ENCODE measurements at regions not wholly inside any gene's neighbourhood (a gene's known extent, or its start where the extent isn't known, plus 50 kb on each side); places are given as distances from the start of the nearest gene placed in this dataset.

DNA sequence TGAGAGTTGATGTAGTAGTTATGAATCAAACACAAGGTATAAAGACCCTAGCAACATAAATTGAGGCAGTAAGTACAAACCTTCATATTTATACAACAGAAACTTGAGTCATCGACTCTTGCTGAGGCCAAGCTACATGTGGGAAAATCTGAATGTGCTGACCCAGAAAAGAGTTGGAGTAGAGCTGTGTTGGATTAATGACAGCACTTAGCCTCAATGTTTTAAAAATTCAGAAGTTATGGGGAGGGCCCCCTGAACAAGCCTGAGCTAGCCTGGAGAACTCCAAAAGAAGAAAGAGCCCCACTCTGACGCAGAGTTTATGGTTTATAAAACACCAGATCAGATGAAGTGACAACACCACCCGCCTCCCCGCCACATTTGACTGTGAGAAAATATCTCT, 100.0 kb downstream of the DUSP6 start:
- TF ChIP-seq, protein P1, sequence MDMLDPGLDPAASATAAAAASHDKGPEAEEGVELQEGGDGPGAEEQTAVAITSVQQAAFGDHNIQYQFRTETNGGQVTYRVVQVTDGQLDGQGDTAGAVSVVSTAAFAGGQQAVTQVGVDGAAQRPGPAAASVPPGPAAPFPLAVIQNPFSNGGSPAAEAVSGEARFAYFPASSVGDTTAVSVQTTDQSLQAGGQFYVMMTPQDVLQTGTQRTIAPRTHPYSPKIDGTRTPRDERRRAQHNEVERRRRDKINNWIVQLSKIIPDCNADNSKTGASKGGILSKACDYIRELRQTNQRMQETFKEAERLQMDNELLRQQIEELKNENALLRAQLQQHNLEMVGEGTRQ (IDR thresholded peaks at IDR 0.05; ENCODE audit: borderline replicate concordance, low read depth, low read length), result no peak
- TF ChIP-seq RFX5 (IDR thresholded peaks at IDR 0.05; ENCODE audit: low read length), result no peak
- TF ChIP-seq, protein P2, sequence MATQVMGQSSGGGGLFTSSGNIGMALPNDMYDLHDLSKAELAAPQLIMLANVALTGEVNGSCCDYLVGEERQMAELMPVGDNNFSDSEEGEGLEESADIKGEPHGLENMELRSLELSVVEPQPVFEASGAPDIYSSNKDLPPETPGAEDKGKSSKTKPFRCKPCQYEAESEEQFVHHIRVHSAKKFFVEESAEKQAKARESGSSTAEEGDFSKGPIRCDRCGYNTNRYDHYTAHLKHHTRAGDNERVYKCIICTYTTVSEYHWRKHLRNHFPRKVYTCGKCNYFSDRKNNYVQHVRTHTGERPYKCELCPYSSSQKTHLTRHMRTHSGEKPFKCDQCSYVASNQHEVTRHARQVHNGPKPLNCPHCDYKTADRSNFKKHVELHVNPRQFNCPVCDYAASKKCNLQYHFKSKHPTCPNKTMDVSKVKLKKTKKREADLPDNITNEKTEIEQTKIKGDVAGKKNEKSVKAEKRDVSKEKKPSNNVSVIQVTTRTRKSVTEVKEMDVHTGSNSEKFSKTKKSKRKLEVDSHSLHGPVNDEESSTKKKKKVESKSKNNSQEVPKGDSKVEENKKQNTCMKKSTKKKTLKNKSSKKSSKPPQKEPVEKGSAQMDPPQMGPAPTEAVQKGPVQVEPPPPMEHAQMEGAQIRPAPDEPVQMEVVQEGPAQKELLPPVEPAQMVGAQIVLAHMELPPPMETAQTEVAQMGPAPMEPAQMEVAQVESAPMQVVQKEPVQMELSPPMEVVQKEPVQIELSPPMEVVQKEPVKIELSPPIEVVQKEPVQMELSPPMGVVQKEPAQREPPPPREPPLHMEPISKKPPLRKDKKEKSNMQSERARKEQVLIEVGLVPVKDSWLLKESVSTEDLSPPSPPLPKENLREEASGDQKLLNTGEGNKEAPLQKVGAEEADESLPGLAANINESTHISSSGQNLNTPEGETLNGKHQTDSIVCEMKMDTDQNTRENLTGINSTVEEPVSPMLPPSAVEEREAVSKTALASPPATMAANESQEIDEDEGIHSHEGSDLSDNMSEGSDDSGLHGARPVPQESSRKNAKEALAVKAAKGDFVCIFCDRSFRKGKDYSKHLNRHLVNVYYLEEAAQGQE (IDR thresholded peaks at IDR 0.05; ENCODE audit: low read depth, low read length), result no peak
- no peaks in the 10 kb centered on the region for H4K20me1 ChIP-seq (ENCODE audit: insufficient read depth)
- DNase-seq, result no peak
- no peaks in the 10 kb centered on the region for H3K36me3 ChIP-seq (replicated peaks in 1 of 2; ENCODE audit: control insufficient read depth in 1 of 2, insufficient read depth in 2 of 2, low read length in 1 of 2)
- H3K9me3 ChIP-seq, result no peaks in the 10 kb centered on the region
- H3K79me2 ChIP-seq (ENCODE audit: insufficient read depth), result no peaks in the 10 kb centered on the region
- ChIA-PET POLR2A (no interaction called here), CTCF (interaction anchor here (1.0 kb wide), 1 partner anchor 210 kb away, joined by 3 read pairs; no protein-coding TSS in a partner anchor)
- H3K4me2 ChIP-seq, result no peak overlapping the region
- H3K27ac ChIP-seq (ENCODE audit: low read depth in 2 of 2, low read length in 1 of 2), result no peak overlapping the region
- H3K27me3 ChIP-seq (ENCODE audit: insufficient read depth), result no peaks in the 10 kb centered on the region
- H3K9ac ChIP-seq, result no peak overlapping the region
- WGBS (ENCODE audit: low lambda C conversion rate), result 93% methylated on average over 4 of the region's 4 CpGs
- peaks cover 7 to 24% of the 10 kb centered on the region in 2 experiments; a peak in 3 of 4 replicates for H3K4me1 ChIP-seq (ENCODE audit: control insufficient read depth in 1 of 2, insufficient read depth in 2 of 2, low read depth in 1 of 2, low read length in 1 of 2)
- H3K4me3 ChIP-seq (ENCODE audit: low read depth in 2 of 2, low read length in 1 of 2), result no peak overlapping the region
- no peaks in the 10 kb centered on the region for H3F3A ChIP-seq (replicated peaks; ENCODE audit: insufficient read depth)
- no peak overlapping the region; the same call in 1 of the 2 replicates for H2AFZ ChIP-seq (ENCODE audit: low read depth)
- H3K9me2 ChIP-seq, result no peaks in the 10 kb centered on the region

DNA sequence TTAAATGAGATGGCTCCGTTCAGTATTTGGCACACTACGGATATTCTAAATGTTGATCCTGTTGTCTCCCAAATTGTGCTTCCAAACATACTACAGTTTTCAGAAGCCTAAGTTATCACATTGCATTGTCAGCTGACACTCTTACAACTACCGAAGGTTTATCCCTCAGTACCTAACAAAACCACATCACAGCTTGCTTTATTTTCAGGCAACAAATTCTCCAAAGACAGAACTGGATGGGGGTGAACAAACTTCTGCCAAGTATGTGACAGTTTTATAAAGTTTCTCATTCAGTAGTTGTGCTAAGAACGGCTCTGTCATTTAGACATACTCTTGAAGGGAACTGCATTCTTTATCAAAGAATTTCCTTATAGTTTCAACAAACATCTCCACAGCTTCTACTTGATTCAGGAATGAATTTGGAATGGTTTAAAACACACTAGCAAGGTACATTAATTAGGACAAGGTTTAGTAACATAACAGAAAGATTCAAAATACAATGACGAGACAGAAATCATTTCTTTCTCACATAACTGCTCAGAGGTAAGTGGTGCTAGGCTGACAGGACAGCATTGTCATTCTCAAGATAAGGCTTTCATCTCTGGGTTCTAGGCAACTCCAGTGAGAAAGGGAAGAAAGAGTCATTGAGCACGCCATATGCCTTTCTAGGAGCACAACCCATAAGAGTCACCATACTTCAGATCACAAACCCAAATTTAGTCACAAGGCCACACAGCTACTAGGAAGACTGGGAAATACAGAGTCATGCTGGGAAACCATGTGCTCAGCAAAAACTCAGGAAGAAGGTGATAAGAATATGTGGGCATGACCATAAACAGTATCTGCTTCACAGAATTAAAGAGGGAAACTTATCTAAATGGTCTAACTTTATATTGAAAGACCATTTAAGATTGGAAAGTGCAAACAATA, 100.7 kb downstream of the DUSP6 start:
- no peaks in the 10 kb centered on the region for H4K20me1 ChIP-seq (ENCODE audit: insufficient read depth)
- no peaks in the 10 kb centered on the region for H3K9me2 ChIP-seq
- H3K4me3 ChIP-seq (ENCODE audit: low read depth in 2 of 2, low read length in 1 of 2), result no peak overlapping the region
- H3K4me2 ChIP-seq, result no peak overlapping the region
- ChIA-PET POLR2A (no interaction called here), CTCF (no interaction called here)
- 89% methylated on average over 6 of the region's 6 CpGs for WGBS (ENCODE audit: low lambda C conversion rate)
- TF ChIP-seq POLR2AphosphoS5 (IDR thresholded peaks at IDR 0.05; ENCODE audit: low read depth, low read length) (no peak), TAF1 (IDR thresholded peaks at IDR 0.05; ENCODE audit: borderline replicate concordance, low read depth, low read length) (no peak), YY1 (IDR thresholded peaks at IDR 0.05; ENCODE audit: low read depth) (no peak)
- H2AFZ ChIP-seq (ENCODE audit: low read depth), result no peak overlapping the region
- peaks cover under 1 to 24% of the 10 kb centered on the region in 2 experiments; a peak in 3 of 4 replicates for H3K4me1 ChIP-seq (ENCODE audit: control insufficient read depth in 1 of 2, insufficient read depth in 2 of 2, low read depth in 1 of 2, low read length in 1 of 2)
- H3K36me3 ChIP-seq (replicated peaks in 1 of 2; ENCODE audit: control insufficient read depth in 1 of 2, insufficient read depth in 2 of 2, low read length in 1 of 2), result no peaks in the 10 kb centered on the region
- H3K27me3 ChIP-seq (ENCODE audit: insufficient read depth), result no peaks in the 10 kb centered on the region
- no peaks in the 10 kb centered on the region for H3K9me3 ChIP-seq
- no peaks in the 10 kb centered on the region for H3F3A ChIP-seq (replicated peaks; ENCODE audit: insufficient read depth)
- no peak overlapping the region for H3K27ac ChIP-seq (ENCODE audit: low read depth in 2 of 2, low read length in 1 of 2)
- no peak overlapping the region for H3K9ac ChIP-seq
- no peak for DNase-seq
- H3K79me2 ChIP-seq (ENCODE audit: insufficient read depth), result no peaks in the 10 kb centered on the region
